Liver (tissue), 3 donors: ENCODE measurements at regions not wholly inside any gene's neighbourhood (a gene's known extent, or its start where the extent isn't known, plus 50 kb on each side); places are given as distances from the start of the nearest gene placed in this dataset.

Experiments
- CTCF ChIP-seq: fragments of 150-350 bp; IDR thresholded peaks from 2 replicates; pipeline ENCODE4 v1.5.1; 2017; ENCODE audit warnings: improper control_type of control experiment, low read depth, low read length; ENCODE audit not compliant: missing input control
- EGR1 ChIP-seq, 2 donors: IDR thresholded peaks; 2 replicates each; pipeline ENCODE4 v1.6.1; 2016 to 2018; ENCODE audit warnings: antibody characterized with exemption in 2 of 2, low read depth in 2 of 2
- MAX ChIP-seq: IDR thresholded peaks from 2 replicates; pipeline ENCODE4 v1.6.1; 2016; ENCODE audit warnings: antibody characterized with exemption
- REST ChIP-seq: IDR thresholded peaks from 2 replicates; pipeline ENCODE4 v1.6.1; 2016; ENCODE audit warnings: antibody characterized with exemption, mild to moderate bottlenecking
- SP1 ChIP-seq: IDR thresholded peaks from 2 replicates; pipeline ENCODE4 v1.6.1; 2018; ENCODE audit warnings: antibody characterized with exemption, mild to moderate bottlenecking
- donor health status: healthy.
- donor health status: healthy.

- TF ChIP-seq REST (no peak), CTCF (no peak), MAX (no peak), SP1 (no peak), EGR1 (IDR thresholded peaks at IDR 0.05; ENCODE audit: low read depth in 2 of 2) (no peak)
These were observed 78.6 kb upstream of the HDAC9 start for GRCh38 chr7:18416988-18417387.
